Neural progenitor cell (in vitro differentiated cells): ENCODE measurements at regions not wholly inside any gene's neighbourhood (a gene's known extent, or its start where the extent isn't known, plus 50 kb on each side); places are given as distances from the start of the nearest gene placed in this dataset.

Experiments
- DNase-seq: peaks from one replicate; pipeline ENCODE4 v3.0.0-alpha.2; 2016; ENCODE audit warnings: low spot score
- H2AFZ ChIP-seq: fragments of 200-600 bp; sonication (generic); replicated peaks from 2 replicates; pipeline ENCODE4 v1.6.1; 2016; ENCODE audit warnings: antibody characterized with exemption
- H3F3A ChIP-seq: fragments of 200-600 bp; sonication (generic); 2 replicates; pipeline ENCODE4 v1.6.1; 2016; ENCODE audit warnings: antibody characterized with exemption, low read depth
- H3K27ac ChIP-seq: fragments of 200-600 bp; sonication (generic); 2 replicates; pipeline ENCODE4 v1.5.1; 2016; ENCODE audit warnings: mild to moderate bottlenecking
- H3K27me3 ChIP-seq: fragments of 200-600 bp; sonication (generic); 2 replicates; pipeline ENCODE4 v1.6.1; 2016; ENCODE audit warnings: mild to moderate bottlenecking, moderate library complexity
- H3K36me3 ChIP-seq: fragments of 200-600 bp; sonication (generic); 2 replicates; pipeline ENCODE4 v1.5.1; 2016
- H3K4me1 ChIP-seq: fragments of 200-600 bp; sonication (generic); 2 replicates; pipeline ENCODE4 v1.6.1; 2016; ENCODE audit warnings: mixed run types
- H3K4me2 ChIP-seq: fragments of 200-600 bp; sonication (generic); 2 replicates; pipeline ENCODE4 v1.6.1; 2016
- H3K4me3 ChIP-seq: fragments of 200-600 bp; sonication (generic); 2 replicates; pipeline ENCODE4 v1.5.1; 2016
- H3K79me2 ChIP-seq: fragments of 200-600 bp; sonication (generic); 2 replicates; pipeline ENCODE4 v1.6.1; 2016; ENCODE audit warnings: low read depth
- H3K9ac ChIP-seq: fragments of 200-600 bp; sonication (generic); 2 replicates; pipeline ENCODE4 v1.6.1; 2016
- H3K9me3 ChIP-seq: fragments of 200-600 bp; sonication (generic); 2 replicates; pipeline ENCODE4 v1.5.1; 2016; ENCODE audit warnings: low read depth
- H4K20me1 ChIP-seq: fragments of 200-600 bp; sonication (generic); 2 replicates; pipeline ENCODE4 v1.6.1; 2016; ENCODE audit warnings: low read depth
- H3K27ac Mint-ChIP-seq: 3 replicates; pipeline ENCODE4 v1.8.0; 2021; ENCODE audit warnings: mixed read lengths
- H3K27me3 Mint-ChIP-seq: 2 replicates; pipeline ENCODE4 v1.8.0; 2022; ENCODE audit warnings: low read depth, mild to moderate bottlenecking, inconsistent platforms, moderate library complexity, mixed read lengths; ENCODE audit not compliant: insufficient read depth
- H3K36me3 Mint-ChIP-seq: 3 replicates; pipeline ENCODE4 v1.8.0; 2021; ENCODE audit warnings: mixed read lengths
- H3K4me1 Mint-ChIP-seq: 3 replicates; pipeline ENCODE4 v1.8.0; 2021; ENCODE audit warnings: mixed read lengths
- H3K4me3 Mint-ChIP-seq: 3 replicates; pipeline ENCODE4 v1.8.0; 2021; ENCODE audit warnings: mild to moderate bottlenecking, moderate library complexity, mixed read lengths
- H3K9me3 Mint-ChIP-seq: 3 replicates; pipeline ENCODE4 v1.8.0; 2020; ENCODE audit warnings: mixed read lengths
- CTCF ChIP-seq: fragments of 200-600 bp; sonication (generic); IDR thresholded peaks from 2 replicates; pipeline ENCODE4 v1.5.1; 2017; ENCODE audit warnings: antibody characterized with exemption, mild to moderate bottlenecking
- EZH2 ChIP-seq: fragments of 200-600 bp; sonication (generic); IDR thresholded peaks from 2 replicates; pipeline ENCODE4 v1.6.1; 2017; ENCODE audit warnings: antibody characterized with exemption, mild to moderate bottlenecking, moderate library complexity
- EZH2phosphoT487 ChIP-seq: fragments of 200-600 bp; sonication (generic); IDR thresholded peaks from 2 replicates; pipeline ENCODE4 v1.6.1; 2017; ENCODE audit warnings: antibody characterized with exemption

- H3K4me3 Mint-ChIP-seq = no peak overlapping the region
- H3K4me2 ChIP-seq = no peak overlapping the region
- H3K4me1 Mint-ChIP-seq = peaks cover 22% of the 10 kb centered on the region
- H3K27ac Mint-ChIP-seq = no peak overlapping the region
- H3K79me2 ChIP-seq = no peaks in the 10 kb centered on the region
- no peaks in the 10 kb centered on the region for H3K36me3 Mint-ChIP-seq
- H3F3A ChIP-seq = no peaks in the 10 kb centered on the region
- peaks cover 15% of the 10 kb centered on the region for H3K4me1 ChIP-seq
- H3K9me3 ChIP-seq = no peaks in the 10 kb centered on the region
- peaks cover 3% of the 10 kb centered on the region for H3K9me3 Mint-ChIP-seq
- H3K4me3 ChIP-seq = no peak overlapping the region
- no peak overlapping the region for H2AFZ ChIP-seq
- no peaks in the 10 kb centered on the region for H4K20me1 ChIP-seq
- TF ChIP-seq CTCF (no peak), EZH2phosphoT487 (no peak), EZH2 (no peak)
- H3K27me3 Mint-ChIP-seq = peaks cover 19% of the 10 kb centered on the region
- no peak for DNase-seq
- peaks cover 26% of the 10 kb centered on the region for H3K27me3 ChIP-seq
- H3K36me3 ChIP-seq = no peaks in the 10 kb centered on the region
- H3K9ac ChIP-seq = no peak overlapping the region
- H3K27ac ChIP-seq = no peak overlapping the region
Measured at GRCh38 chr16:86825631-86826030, 247.3 kb downstream of the FOXL1 start.

- peaks cover 22% of the 10 kb centered on the region for H3K4me1 Mint-ChIP-seq
- Histone ChIP-seq H3K79me2 (no peaks in the 10 kb centered on the region), H3K4me2 (peak overlapping the region; percentile 63), H4K20me1 (no peaks in the 10 kb centered on the region), H3F3A (no peaks in the 10 kb centered on the region), H3K9ac (no peak overlapping the region), H2AFZ (no peak overlapping the region), H3K4me1 (peaks cover 15% of the 10 kb centered on the region), H3K9me3 (no peaks in the 10 kb centered on the region), H3K27me3 (peaks cover 26% of the 10 kb centered on the region), H3K4me3 (no peak overlapping the region), H3K36me3 (no peaks in the 10 kb centered on the region), H3K27ac (no peak overlapping the region)
- H3K27ac Mint-ChIP-seq = no peak overlapping the region
- DNase-seq = peak; percentile 91
- H3K27me3 Mint-ChIP-seq = peaks cover 19% of the 10 kb centered on the region
- H3K4me3 Mint-ChIP-seq = no peak overlapping the region
- peaks cover 3% of the 10 kb centered on the region for H3K9me3 Mint-ChIP-seq
- H3K36me3 Mint-ChIP-seq = no peaks in the 10 kb centered on the region
- no peak for TF ChIP-seq CTCF
- TF ChIP-seq EZH2 = no peak
- TF ChIP-seq EZH2phosphoT487 = no peak
Measured at GRCh38 chr16:86826941-86827340, 248.6 kb downstream of the FOXL1 start.

GRCh38 chr16:86827521-86827920 lies 249.2 kb downstream of the FOXL1 start:
- Mint-ChIP-seq H3K36me3 (no peaks in the 10 kb centered on the region), H3K9me3 (peaks cover 3% of the 10 kb centered on the region), H3K27me3 (peaks cover 16% of the 10 kb centered on the region), H3K27ac (peak overlapping the region; percentile 37), H3K4me3 (peak overlapping the region; percentile 11), H3K4me1 (peaks cover 22% of the 10 kb centered on the region)
- H3K79me2 ChIP-seq = no peaks in the 10 kb centered on the region
- H3K4me2 ChIP-seq = peak overlapping the region; percentile 63
- H3K27ac ChIP-seq = no peak overlapping the region
- DNase-seq = no peak
- no peak overlapping the region for H3K9ac ChIP-seq
- TF ChIP-seq CTCF = no peak
- no peak for TF ChIP-seq EZH2
- no peak for TF ChIP-seq EZH2phosphoT487
- H4K20me1 ChIP-seq = no peaks in the 10 kb centered on the region
- no peaks in the 10 kb centered on the region for H3F3A ChIP-seq
- H3K36me3 ChIP-seq = no peaks in the 10 kb centered on the region
- H3K4me1 ChIP-seq = peaks cover 15% of the 10 kb centered on the region
- H2AFZ ChIP-seq = no peak overlapping the region
- H3K4me3 ChIP-seq = no peak overlapping the region
- no peaks in the 10 kb centered on the region for H3K9me3 ChIP-seq
- H3K27me3 ChIP-seq = peaks cover 26% of the 10 kb centered on the region
